HG03558 (cell line): ENCODE measurements at regions not wholly inside any gene's neighbourhood (a gene's known extent, or its start where the extent isn't known, plus 50 kb on each side); places are given as distances from the start of the nearest gene placed in this dataset.

Source experiments
- ATAC-seq: cut with Tn5 transposase; IDR thresholded peaks from one replicate; pipeline ENCODE4 v1.9.1; 2021; ENCODE audit warnings: moderate number of reproducible peaks; ENCODE audit not compliant: unreplicated experiment; ENCODE audit errors: extremely low read depth

GRCh38 chr13:31663880-31664585 lies 75.3 kb upstream of the RXFP2 start:
- no peak for ATAC-seq

DNA sequence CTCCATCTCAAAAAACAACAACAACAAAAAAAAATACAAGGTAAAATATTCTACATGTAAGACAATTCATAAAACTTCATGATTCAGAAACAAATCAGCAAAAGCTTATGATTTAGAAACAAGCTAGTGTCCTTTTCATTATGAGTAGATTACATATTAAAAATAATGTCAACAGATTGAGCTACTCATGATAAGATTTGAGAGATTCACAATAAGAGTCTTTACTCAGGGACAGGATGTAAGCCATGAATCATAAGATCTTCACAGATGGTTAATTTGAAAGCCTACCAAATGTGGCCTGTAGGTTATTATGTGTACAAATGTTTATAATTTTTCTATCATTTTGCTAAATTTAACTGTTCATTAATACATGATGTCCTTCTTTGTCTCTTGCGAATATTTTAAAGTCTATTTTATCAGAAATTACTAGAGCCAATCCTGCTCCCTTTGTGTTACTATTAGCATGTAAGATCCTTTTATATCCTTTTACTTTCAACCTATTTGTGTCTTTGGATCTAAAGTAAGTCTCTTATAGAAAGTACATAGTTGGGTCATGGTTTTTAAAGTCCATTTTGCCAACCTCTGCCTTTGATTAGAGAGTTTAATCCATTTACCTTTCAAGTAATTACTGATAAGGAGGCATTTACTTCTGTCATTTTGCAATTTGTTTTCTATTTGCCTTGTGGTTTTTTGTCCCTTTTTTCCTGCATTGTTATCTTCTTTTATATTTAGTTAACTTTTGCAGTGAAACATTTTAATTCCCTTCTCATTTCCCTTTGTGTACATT lies 68.3 kb upstream of the RXFP2 start:
- no peak for ATAC-seq

- no peak for ATAC-seq
Observed at GRCh38 chr13:31674051-31674450, 65.3 kb upstream of the RXFP2 start.

GRCh38 chr13:31675440-31675953 lies 63.8 kb upstream of the RXFP2 start:
- ATAC-seq = no peak

- ATAC-seq = no peak
Observed at GRCh38 chr13:31681133-31681532, 58.2 kb upstream of the RXFP2 start.

DNA sequence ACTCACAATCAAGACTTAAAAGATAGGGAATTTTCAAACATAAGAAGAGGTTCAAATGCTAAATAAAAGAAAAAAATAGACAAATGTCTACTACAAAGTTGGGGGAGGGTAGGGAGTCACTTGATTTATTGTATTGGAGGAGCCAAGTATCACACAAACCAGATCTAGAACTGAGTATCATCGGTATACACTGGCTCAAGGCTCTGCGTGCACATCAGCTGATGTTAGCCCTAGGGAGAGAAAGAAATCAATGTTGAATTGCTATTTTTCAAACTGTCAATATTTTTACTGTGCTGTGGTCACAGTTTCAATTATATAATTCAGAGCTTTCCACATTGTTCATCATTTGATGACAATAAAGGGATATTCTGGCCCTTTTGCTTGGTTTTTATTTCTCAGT lies 54.9 kb upstream of the RXFP2 start:
- ATAC-seq = no peak

GRCh38 chr13:31686670-31687425 lies 52.5 kb upstream of the RXFP2 start:
- no peak for ATAC-seq
